Endothelial cell of umbilical vein (primary cell): ENCODE measurements at regions not wholly inside any gene's neighbourhood (a gene's known extent, or its start where the extent isn't known, plus 50 kb on each side); places are given as distances from the start of the nearest gene placed in this dataset.

Experiments used
- EZH2 ChIP-seq: IDR thresholded peaks from 2 replicates; pipeline ENCODE4 v1.6.1; 2012; ENCODE audit warnings: borderline replicate concordance, low read depth, mild to moderate bottlenecking, moderate library complexity, low read length, inconsistent platforms; ENCODE audit not compliant: severe bottlenecking
- TF ChIP-seq, protein P1 (sequence below), 2 donors: IDR thresholded peaks; 1 replicate in 1 of 2; 2 replicates in 1 of 2; pipeline ENCODE4 v1.5.1; 2011; ENCODE audit warnings: low read length in 2 of 2, mild to moderate bottlenecking in 2 of 2, moderate library complexity in 2 of 2, control low read depth in 1 of 2, inconsistent platforms in 1 of 2, low read depth in 1 of 2; ENCODE audit not compliant: insufficient read depth in 1 of 2; ENCODE audit errors: extremely low read depth in 1 of 2

DNA sequence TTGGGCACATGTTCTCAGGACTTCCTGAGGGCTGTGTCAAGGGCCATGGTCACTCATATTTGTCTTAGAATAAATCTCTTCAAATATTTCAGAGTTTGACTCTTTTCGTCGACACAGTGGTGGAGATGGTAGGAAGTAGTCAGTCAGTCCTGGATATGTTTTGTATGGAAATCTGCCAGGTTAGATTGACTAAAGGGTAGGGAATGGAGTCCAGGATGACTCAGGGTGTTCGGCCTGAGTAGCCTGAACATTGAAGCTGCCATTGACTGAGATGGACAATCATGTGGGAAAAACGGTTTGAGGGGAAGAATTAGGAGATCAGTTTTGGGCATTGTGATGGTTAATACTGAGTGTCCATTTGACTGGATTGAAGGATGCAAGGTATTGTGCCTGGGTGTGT is 177.1 kb upstream of the CENPE start:
- TF ChIP-seq, protein P1, sequence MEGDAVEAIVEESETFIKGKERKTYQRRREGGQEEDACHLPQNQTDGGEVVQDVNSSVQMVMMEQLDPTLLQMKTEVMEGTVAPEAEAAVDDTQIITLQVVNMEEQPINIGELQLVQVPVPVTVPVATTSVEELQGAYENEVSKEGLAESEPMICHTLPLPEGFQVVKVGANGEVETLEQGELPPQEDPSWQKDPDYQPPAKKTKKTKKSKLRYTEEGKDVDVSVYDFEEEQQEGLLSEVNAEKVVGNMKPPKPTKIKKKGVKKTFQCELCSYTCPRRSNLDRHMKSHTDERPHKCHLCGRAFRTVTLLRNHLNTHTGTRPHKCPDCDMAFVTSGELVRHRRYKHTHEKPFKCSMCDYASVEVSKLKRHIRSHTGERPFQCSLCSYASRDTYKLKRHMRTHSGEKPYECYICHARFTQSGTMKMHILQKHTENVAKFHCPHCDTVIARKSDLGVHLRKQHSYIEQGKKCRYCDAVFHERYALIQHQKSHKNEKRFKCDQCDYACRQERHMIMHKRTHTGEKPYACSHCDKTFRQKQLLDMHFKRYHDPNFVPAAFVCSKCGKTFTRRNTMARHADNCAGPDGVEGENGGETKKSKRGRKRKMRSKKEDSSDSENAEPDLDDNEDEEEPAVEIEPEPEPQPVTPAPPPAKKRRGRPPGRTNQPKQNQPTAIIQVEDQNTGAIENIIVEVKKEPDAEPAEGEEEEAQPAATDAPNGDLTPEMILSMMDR (IDR thresholded peaks at IDR 0.05; ENCODE audit: extremely low read depth in 1 of 2, insufficient read depth in 1 of 2, low read depth in 1 of 2, low read length in 2 of 2) = no peak
- TF ChIP-seq EZH2 = no peak
